HG02981 (cell line): ENCODE measurements at regions not wholly inside any gene's neighbourhood (a gene's known extent, or its start where the extent isn't known, plus 50 kb on each side); places are given as distances from the start of the nearest gene placed in this dataset.
"Not testable (repeated sequence)": the region's sequence is repeated elsewhere in the genome, so short reads cannot be mapped to it uniquely, and the experiment has no call there.

Experiments
- ATAC-seq: cut with Tn5 transposase; IDR thresholded peaks from one replicate; pipeline ENCODE4 v1.9.1; 2021; ENCODE audit warnings: mild to moderate bottlenecking, moderate library complexity; ENCODE audit not compliant: unreplicated experiment

DNA sequence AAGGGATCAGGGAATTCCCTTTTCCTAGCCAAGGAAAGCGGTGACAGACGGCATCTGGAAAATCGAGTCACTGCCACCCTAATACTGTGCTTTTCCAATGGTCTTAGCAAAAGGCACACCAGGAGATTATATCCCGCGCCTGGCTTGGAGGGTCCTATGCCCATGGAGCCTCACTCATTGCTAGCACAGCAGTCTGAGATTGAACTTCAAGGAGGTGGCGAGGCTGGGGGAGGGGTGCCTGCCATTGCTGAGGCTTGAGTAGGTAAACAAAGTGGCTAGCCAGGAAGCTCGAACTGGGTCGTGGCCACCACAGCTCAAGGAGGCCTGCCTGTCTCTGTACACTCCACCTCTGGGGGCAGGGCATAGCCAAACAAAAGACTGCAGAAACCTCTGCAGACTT, 556.5 kb upstream of the IZUMO3 start:
- not testable (repeated sequence) for ATAC-seq

DNA sequence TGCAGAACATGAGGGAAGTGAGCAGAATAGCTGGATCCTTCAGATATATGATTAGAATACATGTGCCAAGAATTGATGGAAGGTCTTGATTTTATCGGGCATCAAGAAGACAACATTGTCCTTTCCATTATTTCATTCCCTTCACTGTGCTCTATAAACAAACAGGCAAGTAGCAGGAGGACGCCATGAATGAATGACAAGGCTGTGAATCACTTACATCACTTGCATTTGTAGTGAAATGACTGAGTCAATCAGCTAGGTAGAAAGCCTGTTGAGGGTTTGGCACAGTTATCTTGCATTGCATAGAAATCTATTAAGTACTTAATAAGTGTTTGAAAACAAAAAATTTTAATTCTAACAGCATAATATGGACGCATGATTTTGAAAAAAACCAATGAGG, 548.8 kb upstream of the IZUMO3 start:
- no peak for ATAC-seq

DNA sequence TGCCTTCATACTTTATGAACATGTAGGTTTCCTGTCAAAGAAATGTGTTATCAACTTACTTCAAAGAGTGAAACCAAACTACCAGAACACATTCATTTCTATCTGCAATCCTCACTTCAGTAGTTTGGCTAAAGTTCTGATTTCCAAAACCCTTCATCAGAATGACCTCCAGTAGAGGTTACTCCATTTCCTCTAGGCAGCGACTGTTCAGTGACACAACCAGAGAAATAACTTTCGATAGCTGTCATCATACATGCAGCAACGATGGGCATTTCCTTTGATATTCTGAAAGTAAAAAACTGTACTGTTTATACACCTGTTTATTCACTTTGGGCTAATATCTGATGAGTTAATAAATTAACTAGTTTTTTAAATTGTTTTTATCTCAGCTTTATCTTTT, 532.5 kb upstream of the IZUMO3 start:
- no peak for ATAC-seq

DNA sequence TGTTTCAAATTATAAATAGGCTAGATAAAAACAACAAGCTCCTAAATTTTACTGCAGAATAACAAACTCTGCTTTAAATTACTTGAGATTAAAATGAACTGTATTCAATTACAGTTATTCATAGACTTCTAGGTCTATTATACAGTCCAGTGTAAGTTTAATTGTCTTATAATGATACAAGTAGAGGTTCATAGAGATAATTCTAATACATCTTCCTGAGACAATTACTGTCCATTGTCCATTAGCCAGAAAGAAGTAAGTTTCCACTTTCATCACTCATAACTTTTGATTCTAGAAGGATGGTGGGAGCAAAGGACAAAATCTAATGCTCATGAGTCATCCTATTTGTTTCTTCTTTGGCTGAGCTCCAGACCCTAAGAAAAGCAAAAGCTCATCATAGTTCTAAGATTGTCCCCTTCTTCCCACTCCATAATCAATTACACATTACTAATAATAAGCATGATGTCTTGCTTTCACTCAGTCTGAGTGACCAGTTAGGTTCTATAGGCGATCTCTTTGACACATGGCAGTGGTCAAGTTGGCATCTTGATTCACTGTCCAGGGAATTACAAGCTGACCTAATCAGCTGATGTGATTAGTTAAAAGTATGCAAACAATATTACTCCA, 502.5 kb upstream of the IZUMO3 start:
- ATAC-seq: no peak

DNA sequence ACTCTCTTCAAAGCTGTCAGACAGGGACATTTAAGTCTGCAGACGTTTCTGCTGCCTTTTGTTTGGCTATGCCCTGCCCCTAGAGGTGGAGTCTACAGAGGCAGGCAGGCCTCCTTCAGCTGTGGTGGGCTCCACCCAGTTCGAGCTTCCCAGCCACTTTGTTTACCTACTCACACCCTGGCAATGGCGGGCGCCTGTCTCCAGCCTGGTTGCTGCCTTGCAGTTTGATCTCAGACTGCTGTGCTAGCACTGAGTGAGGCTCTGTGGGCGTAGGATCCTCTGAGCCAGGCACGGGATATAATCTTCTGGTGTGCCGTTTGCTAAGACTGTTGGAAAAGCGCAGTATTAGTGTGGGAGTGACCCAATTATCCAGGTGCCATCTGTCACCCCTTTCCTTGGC, 499.8 kb upstream of the IZUMO3 start:
- not testable (repeated sequence) for ATAC-seq

DNA sequence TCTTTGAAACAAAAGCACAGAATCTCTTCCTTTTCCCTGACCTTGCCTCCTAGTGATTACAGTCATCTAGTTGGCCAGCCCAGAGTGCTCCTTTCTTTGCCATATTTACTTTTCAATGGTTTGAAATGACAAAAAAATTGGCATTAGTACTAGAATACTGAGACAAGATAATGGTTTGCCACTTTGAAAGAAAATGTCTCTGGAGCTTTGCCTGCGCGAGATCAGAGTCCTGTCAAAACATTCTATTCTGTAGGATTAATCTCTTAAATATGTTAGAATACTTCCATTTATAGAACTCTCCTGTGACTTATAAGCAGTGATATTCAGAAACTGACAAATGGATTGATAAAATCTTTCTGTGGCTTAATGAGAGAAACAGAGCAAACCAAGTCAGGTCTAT, 484.0 kb upstream of the IZUMO3 start:
- no peak for ATAC-seq

DNA sequence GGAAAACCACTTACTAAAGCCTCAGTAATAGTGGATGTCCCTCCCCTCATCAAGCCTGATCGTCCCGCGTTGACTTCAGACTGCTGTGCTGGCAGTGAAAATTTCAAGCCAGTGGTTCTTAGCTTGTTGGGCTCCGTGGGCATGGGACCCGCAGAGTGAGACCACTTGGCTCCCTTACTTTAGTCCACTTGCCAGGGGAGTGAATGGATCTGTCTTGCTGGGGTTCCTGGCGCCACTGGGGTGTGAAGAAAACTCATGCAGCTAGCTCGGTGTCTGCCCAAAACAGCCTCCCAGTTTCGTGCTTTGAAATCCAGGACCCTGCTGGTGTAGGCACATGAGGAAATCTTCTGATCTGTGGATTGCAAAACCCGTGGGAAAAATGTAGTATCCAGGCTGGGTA, 480.0 kb upstream of the IZUMO3 start:
- ATAC-seq: no peak

DNA sequence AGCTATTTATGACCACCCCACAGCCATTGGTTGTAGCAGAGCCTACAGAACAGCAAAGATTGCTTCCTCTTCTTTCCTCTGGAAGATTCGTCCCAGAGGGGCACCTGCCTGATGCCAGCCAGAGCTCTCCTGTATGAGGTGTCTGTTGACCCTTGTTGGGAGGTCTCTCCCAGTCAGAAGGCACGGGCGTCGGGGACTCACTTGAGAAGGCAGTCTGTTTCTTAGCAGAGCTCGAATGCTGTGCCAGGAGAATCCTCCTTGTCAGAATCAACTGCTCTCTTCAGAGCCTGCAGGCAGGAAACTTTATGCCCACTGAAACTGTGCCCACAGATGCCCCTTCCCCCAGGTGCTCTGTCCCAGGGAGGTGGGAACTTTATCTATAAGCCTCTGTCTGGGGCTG, 479.5 kb upstream of the IZUMO3 start:
- no peak for ATAC-seq

DNA sequence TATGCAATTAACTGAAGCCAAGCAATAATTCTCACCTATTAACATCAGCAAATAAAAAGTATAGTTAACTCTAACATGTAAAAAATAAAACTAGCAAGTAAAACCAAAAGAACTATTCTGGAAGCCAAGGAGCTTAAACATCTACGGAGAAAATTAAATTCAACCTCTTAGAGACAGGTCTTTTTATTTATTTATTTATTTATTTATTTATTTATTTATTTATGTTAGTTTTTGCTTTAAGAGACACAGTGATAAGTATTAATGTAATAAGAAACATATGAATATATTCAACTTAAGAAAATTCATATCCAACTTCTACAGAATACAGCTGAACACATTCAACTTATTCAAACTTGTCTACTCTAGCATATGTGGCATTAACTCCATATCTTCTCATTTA, 472.1 kb upstream of the IZUMO3 start:
- no peak for ATAC-seq

DNA sequence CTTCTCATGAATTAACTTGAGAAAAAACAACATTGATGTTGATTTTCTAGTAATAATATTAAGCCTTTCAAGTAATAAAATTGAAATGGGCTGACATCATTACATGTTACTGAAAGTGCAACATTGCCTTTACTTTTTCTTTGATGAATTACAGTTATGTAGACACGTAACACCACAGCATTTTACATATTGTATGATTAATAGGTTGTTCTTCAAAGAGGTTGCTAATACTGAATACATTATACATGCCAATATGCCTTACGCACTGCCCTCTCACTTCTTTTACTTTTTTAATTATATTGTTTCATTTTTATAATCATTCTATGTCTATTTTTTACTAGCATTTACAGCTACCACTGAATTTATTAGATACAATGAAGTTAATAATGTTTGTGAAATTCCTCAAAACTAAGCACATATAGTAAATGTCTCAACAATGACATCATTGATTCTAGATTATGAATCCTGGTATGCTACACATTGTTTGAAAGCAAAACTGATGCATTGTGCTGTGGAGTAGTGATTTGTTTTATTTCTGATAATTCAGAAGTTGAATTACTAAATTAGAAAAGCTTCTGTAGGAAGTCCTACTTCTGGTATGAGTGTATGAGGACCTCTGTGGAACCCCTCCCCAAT, 464.4 kb upstream of the IZUMO3 start:
- no peak for ATAC-seq

DNA sequence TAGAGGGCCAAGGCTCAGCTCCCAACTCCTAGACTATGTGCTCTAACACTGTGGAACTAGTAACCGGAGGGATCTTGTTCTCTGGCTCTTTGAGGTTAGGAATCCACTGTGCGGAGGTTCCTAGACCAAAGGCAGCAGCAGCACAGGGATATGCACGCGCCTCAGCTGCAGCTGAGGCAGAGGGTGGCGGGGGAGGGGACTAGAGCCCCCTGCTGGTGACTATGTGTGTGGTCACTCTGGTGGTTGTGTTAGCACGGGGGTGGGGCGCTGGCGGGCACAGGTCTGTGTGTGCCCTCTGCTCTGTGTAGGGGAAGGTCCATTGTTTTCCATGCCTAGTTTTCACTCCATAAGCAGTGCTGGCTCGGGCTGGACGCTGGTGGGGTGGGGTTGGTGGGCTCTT, 458.0 kb upstream of the IZUMO3 start:
- ATAC-seq: no peak

DNA sequence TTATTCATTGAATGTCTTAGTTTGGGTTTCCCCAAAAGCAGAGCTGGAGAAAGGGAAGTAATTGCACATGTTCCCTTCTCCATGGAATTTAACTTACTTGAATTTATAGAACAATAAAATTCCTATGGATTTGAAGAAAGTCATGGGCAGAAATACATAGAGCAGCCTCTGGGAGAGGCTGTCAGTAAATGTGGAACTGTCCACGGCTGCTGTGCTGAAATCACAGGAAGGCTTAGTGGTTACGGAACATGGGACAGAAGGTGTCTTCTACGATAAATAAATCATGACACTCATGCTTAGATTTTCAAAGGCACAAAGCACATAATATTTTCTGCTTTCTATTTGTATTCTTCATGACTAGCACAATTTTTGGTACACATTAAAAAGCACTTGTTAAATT, 440.6 kb upstream of the IZUMO3 start:
- ATAC-seq: no peak

DNA sequence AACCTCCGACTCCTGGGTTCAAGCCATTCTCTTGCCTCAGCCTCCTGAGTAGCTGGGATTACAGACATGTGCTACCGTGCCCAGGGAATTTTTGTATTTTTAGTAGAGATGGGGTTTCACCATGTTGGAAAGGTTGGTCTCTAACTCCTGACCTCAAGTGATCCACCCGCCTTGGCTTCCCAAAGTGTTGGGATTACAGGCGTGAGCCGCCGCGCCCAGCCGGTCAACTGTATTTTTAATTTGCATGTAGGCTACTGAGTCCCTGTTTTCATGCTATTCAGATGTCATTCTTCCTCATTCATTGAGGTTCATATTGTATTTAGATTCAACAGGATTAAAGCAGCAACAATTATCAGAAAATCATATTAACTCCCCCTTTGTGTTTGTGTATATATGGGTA, 425.1 kb upstream of the IZUMO3 start:
- not testable (repeated sequence) for ATAC-seq

DNA sequence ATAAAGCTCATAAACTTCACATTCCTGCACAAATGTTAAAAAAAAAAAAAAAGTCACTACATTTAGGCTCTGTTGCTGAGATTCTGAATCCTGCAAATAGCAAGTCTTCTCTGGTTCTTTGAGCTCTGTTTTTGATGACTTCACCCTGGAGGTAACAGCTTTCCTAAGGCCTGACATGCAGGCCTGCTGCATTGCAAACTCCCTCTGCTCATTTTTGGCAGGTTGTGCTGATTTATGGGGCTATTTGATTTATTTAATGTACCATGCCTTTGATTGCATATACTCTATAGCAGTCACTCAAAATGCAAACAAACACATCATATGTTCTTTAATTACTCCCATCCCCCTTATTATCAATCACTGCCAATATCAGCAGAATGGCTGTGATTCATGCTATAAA, 416.1 kb upstream of the IZUMO3 start:
- no peak for ATAC-seq

DNA sequence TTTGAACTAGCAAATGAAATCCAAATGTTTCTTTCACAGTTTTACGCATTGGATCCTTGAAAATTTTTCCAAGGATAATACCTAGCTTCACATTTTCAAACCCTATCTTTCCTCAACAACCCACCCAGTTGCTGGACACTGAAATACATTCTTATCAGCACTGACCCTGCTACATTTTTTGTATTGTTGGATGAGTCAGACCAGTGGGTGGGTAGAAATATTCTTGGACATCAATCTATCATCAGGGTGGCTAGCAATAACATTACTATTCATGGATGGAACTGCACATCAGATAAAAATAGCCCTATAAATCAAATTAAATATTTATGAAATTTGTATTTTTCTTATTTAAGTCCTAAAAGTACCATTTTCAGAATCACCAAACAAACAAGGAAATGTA, 407.4 kb upstream of the IZUMO3 start:
- ATAC-seq: no peak

DNA sequence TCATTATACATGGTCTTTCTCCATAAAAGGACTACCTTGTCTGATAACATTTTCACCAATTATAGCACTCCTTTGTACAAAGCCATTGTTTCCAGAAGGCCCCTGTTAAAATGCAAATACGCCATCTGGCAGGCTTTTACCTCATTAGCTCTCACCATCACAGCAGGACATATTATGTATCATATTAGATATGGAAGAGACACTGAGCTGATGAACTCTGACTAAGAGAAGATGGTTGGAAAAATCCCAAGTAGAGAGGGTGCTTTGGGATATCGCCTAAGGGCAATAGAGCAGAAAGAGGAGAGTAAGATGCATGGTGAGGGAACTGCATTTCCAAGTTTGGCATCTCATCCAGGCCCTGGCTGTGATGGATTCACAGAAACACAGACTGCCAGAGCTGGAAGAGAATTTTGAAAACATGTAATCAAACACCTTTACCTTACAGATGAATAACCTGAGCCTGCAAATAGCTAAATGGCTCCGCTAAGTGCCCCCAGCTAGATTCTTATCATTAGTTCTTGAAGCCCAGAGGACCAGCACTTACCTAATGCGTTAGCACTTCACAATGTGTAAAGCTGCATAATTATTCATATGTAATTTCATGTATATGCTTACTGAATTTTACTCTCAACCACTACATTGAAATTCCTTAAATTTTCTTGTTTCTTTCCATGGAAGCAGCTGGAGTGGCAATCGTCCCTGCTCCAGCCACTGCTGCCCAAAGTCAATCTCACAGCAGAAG, 393.6 kb upstream of the IZUMO3 start:
- no peak for ATAC-seq

DNA sequence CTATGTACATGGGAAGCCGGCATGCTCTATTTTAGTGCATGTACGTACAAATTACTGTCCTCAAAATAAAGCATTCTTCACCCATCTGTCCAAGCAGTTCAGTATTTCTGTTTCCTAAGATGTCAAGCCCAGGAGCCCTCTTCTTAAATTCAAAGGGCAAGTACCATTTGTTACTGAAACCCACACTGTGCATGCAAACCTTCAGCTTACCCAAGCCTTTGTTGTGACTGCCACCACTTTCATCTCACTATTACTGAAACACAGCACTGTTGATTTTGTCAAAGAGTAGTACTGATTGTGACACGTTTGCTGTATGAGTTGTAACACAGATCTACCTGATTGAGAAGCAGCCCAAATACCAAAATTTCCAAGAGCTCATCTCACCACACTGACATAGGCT, 390.4 kb upstream of the IZUMO3 start:
- ATAC-seq: peak; percentile 37

DNA sequence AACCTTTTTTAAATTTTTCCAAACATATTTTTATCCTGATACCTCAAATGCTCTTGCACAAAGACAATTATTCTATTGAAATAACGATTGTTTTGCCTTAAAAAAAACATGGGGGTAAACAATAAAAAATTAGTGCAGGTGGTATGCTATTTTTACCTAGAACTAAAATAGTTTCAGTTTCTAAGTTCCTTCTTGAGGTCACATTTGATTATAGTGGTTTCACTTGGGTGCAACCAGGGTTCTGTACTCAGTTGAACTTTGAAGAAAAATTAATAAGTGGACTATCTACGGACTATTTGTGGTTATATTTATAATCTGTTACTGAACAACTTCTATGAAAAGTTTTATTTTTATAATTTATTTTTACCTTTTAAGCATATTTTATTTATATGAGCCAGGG, 387.1 kb upstream of the IZUMO3 start:
- ATAC-seq: peak; percentile 96

DNA sequence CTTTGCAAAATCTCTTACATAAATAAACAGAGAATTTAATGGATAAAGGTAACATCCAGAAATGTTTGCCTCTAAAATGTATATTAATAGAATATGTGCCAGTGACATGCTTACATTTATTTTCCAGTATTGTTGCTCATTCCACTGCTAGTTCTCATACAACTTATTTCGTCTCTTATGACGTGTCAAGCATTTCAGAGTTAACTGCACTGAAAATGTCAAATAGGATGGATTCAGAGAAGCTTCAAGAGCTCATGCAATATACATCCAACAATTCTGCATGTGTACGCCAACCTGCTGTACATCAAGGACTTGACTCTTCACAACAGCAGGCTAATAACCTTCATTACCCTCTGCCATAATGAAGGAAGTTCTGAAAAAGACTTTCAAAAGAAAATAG, 386.2 kb upstream of the IZUMO3 start:
- no peak for ATAC-seq

DNA sequence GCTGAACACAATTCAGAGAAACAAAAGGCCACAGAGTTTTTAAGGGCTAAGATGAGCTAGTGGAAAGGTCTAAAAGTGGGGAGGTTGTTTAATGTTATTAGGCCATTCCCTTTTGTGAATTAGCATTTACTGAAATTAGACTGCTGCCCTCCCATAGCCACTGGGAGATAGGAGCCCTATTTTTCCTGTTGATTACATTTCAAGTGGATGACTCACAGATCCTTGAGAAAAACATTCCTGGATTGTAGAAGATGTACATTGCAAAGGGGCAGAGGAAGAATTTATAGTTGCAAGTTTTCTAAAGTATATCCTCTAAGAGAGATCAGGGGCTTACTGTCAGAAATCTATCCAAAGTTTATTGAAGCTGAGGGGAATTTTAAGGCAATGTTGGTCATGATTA, 367.1 kb upstream of the IZUMO3 start:
- ATAC-seq: no peak

DNA sequence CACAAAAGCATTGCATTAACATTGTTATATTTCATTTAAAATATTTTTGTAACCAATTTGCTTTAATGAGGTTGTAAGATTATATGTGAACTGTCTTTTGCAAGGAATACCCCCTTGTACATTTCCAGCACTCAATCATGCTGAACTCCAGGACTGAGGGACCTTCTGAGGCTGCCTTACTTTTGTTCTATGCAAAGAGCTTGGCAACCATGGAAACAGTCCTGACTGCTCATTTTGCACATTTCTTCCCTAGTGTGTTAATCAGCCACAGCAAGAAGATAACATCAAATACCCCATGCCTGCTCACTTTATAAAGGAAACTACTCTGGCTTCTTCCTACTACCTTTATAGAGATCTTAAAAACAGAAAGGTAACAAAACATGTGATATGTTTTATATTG, 355.6 kb upstream of the IZUMO3 start:
- ATAC-seq: no peak

DNA sequence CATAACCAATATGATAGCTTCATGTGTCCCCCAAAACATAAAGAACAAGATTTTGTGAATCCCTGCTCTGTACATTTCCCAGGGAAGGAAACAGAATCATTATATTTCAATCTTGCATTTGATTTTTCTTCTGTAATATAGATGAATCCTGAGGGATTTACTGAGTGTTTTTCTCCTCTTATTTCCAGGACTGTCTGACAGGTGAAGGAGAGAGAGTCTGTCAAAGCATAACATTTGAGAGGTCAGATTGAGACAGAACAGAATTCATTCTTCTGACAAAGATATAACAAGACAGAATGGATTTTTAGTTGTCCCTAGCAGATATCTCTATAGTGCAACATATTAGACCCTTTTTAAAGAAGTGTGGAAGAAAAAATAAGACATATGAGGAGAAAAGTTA, 354.5 kb upstream of the IZUMO3 start:
- ATAC-seq: no peak
